HCT116 (cell line): ENCODE measurements at regions not wholly inside any gene's neighbourhood (a gene's known extent, or its start where the extent isn't known, plus 50 kb on each side); places are given as distances from the start of the nearest gene placed in this dataset.

Experiments used
- ATAC-seq: fragments of 200-7000 bp; cut with Tn5 transposase; 2 replicates; pipeline ENCODE4 v1.9.1; 2020; ENCODE audit warnings: mild to moderate bottlenecking, moderate library complexity
- BruUV-seq: library from RNA; stranded (reverse); fragments of 400-500 nt; replicated peaks from 2 replicates; lab custom pipeline; 2021; lab: Mats Ljungman, UMichigan
- CTCF ChIA-PET: fragments of 300-600 bp; sonication (Branson Sonifier 250); formaldehyde crosslinking; loops from one replicate; lab custom pipeline; 2021; ENCODE audit warnings: antibody characterized with exemption; lab: Charles Lee
- POLR2A ChIA-PET: fragments of 300-600, 350-600 bp; sonication (Branson Sonifier 250); formaldehyde crosslinking; loops from one replicate; lab custom pipeline; 2021; ENCODE audit warnings: antibody characterized with exemption; lab: Charles Lee
- RAD21 ChIA-PET, 2 experiments: fragments of 300-600 bp; sonication (Branson Sonifier 250); formaldehyde crosslinking; loops; one replicate each; lab custom pipeline; 2023; ENCODE audit warnings: low total read pairs in 2 of 2; ENCODE audit not compliant: uncharacterized antibody in 2 of 2, unreplicated experiment in 2 of 2, low non-redundant PET in 1 of 2; lab: Charles Lee
- DNase-seq: peaks from one replicate; pipeline ENCODE4 v3.0.0-alpha.2; 2010; ENCODE audit warnings: low read depth, low spot score
- H2AFZ ChIP-seq: fragments of 200-600 bp; shearing (Covaris generic), sonication (generic); 2 replicates; pipeline ENCODE4 v1.6.1; 2017; ENCODE audit warnings: low read depth, mixed run types, mixed read lengths, antibody characterized with exemption, low read length; ENCODE audit not compliant: poor library complexity, severe bottlenecking
- H3K27ac ChIP-seq: 2 replicates; pipeline ENCODE4 v1.5.1; 2012; ENCODE audit warnings: low read depth, low read length
- H3K27me3 ChIP-seq: fragments of 200-600 bp; sonication (generic); 2 replicates; pipeline ENCODE4 v1.6.1; 2016; ENCODE audit warnings: mixed run types, low read length, mixed read lengths; ENCODE audit not compliant: insufficient read depth
- H3K36me3 ChIP-seq, 2 experiments: fragments of 200-500 bp in 1 of 2; fragments of 200-600 bp in 1 of 2; sonication (Bioruptor generic) in 1 of 2; sonication (generic) in 1 of 2; 2 replicates each; pipeline versions ENCODE4 v1.5.1 to v1.6.1; 2014 to 2016; ENCODE audit warnings: low read length in 2 of 2, inconsistent platforms in 1 of 2, mixed read lengths in 1 of 2, mixed run types in 1 of 2; ENCODE audit not compliant: insufficient read depth in 2 of 2, control insufficient read depth in 1 of 2
- H3K4me1 ChIP-seq, 2 experiments: fragments of 200-600 bp in 1 of 2; sonication (generic) in 1 of 2; 2 replicates each; pipeline versions ENCODE4 v1.5.1 to v1.6.1; 2012 to 2017; ENCODE audit warnings: low read length in 2 of 2, inconsistent platforms in 1 of 2, mild to moderate bottlenecking in 1 of 2, mixed read lengths in 1 of 2, mixed run types in 1 of 2, moderate library complexity in 1 of 2; ENCODE audit not compliant: insufficient read depth in 2 of 2, control insufficient read depth in 1 of 2
- H3K4me2 ChIP-seq: fragments of 200-600 bp; sonication (generic); 2 replicates; pipeline ENCODE4 v1.6.1; 2017; ENCODE audit warnings: mixed run types, low read length, mixed read lengths
- H3K4me3 ChIP-seq, 2 experiments: fragments of 200-600 bp in 1 of 2; sonication (generic) in 1 of 2; replicated peaks in 1 of 2; 2 replicates each; pipeline ENCODE4 v1.5.1; 2011 to 2016; ENCODE audit warnings: low read length in 2 of 2, control low read depth in 1 of 2, low read depth in 1 of 2, mild to moderate bottlenecking in 1 of 2, mixed read lengths in 1 of 2, mixed run types in 1 of 2
- H3K79me2 ChIP-seq: fragments of 200-600 bp; sonication (generic); 2 replicates; pipeline ENCODE4 v1.6.1; 2017; ENCODE audit warnings: mild to moderate bottlenecking, mixed run types, low read length, moderate library complexity, mixed read lengths; ENCODE audit not compliant: insufficient read depth
- H3K9ac ChIP-seq: fragments of 200-600 bp; sonication (generic); 2 replicates; pipeline ENCODE4 v1.6.1; 2016; ENCODE audit warnings: low read length, mixed read lengths
- H3K9me2 ChIP-seq: fragments of 200-600 bp; sonication (generic), shearing (Covaris generic); 2 replicates; pipeline ENCODE4 v1.6.1; 2017; ENCODE audit warnings: mixed run types, mild to moderate bottlenecking, moderate library complexity; ENCODE audit not compliant: insufficient read depth
- H3K9me3 ChIP-seq, 2 experiments: fragments of 200-500 bp in 1 of 2; fragments of 200-600 bp in 1 of 2; sonication (Bioruptor generic) in 1 of 2; sonication (generic) in 1 of 2; 2 replicates each; pipeline ENCODE4 v1.6.1; 2014 to 2017; ENCODE audit warnings: low read length in 2 of 2, mixed read lengths in 2 of 2, inconsistent platforms in 1 of 2, low read depth in 1 of 2, mild to moderate bottlenecking in 1 of 2, mixed run types in 1 of 2, moderate library complexity in 1 of 2; ENCODE audit not compliant: control insufficient read depth in 1 of 2, insufficient read depth in 1 of 2
- H4K20me1 ChIP-seq: fragments of 200-600 bp; sonication (generic), shearing (Covaris generic); 2 replicates; pipeline ENCODE4 v1.6.1; 2017; ENCODE audit warnings: mixed run types, mild to moderate bottlenecking, moderate library complexity; ENCODE audit not compliant: insufficient read depth
- CBX3 ChIP-seq: IDR thresholded peaks from 2 replicates; pipeline ENCODE4 v1.6.1; 2012; ENCODE audit warnings: low read depth
- ELF1 ChIP-seq: IDR thresholded peaks from 2 replicates; pipeline ENCODE4 v1.6.1; 2012; ENCODE audit warnings: low read depth, borderline replicate concordance
- EZH2phosphoT487 ChIP-seq: fragments of 200-600 bp; IDR thresholded peaks from 2 replicates; pipeline ENCODE4 v1.6.1; 2018; ENCODE audit warnings: antibody characterized with exemption, borderline replicate concordance
- JUND ChIP-seq: IDR thresholded peaks from 2 replicates; pipeline ENCODE4 v1.6.1; 2012
- POLR2A ChIP-seq: IDR thresholded peaks from 2 replicates; pipeline ENCODE4 v1.7.0; 2011; ENCODE audit warnings: borderline replicate concordance; ENCODE audit not compliant: insufficient read depth, insufficient read length; ENCODE audit errors: extremely low read depth
- POLR2AphosphoS5 ChIP-seq: IDR thresholded peaks from 2 replicates; pipeline ENCODE4 v1.6.1; 2011; ENCODE audit warnings: mild to moderate bottlenecking, low read depth, low read length, moderate library complexity
- RAD21 ChIP-seq: IDR thresholded peaks from 2 replicates; pipeline ENCODE4 v1.6.1; 2012; ENCODE audit warnings: low read depth, mild to moderate bottlenecking
- REST ChIP-seq: IDR thresholded peaks from 2 replicates; pipeline ENCODE4 v1.6.1; 2012; ENCODE audit warnings: low read depth
- SIN3A ChIP-seq: IDR thresholded peaks from 2 replicates; pipeline ENCODE4 v1.6.1; 2012; ENCODE audit warnings: low read depth
- SRF ChIP-seq: IDR thresholded peaks from 2 replicates; pipeline ENCODE4 v1.6.1; 2012; ENCODE audit warnings: low read depth
- ZFX ChIP-seq: fragments of 450-650 bp; IDR thresholded peaks from 2 replicates; pipeline ENCODE4 v1.6.1; 2017
- ZNF274 ChIP-seq: fragments of 200-500 bp; sonication (Bioruptor generic); IDR thresholded peaks from 2 replicates; pipeline ENCODE4 v1.6.1; 2014; ENCODE audit warnings: mild to moderate bottlenecking, low read depth, low read length, inconsistent platforms
- intact Hi-C: fragments of 100-400 bp; cut with micrococcal nuclease; formaldehyde crosslinking; loops from 2 replicates; pipeline ENCODE4 v1.10.0; 2022
- TF ChIP-seq, protein P1 (sequence below), 3 experiments: fragments of 200-600 bp in 1 of 3; sonication (generic) in 1 of 3; IDR thresholded peaks in 2 of 3; conservative IDR thresholded peaks in 1 of 3; 2 replicates each; pipeline ENCODE4 v1.5.1; 2012 to 2017; ENCODE audit warnings: low read depth in 2 of 3, low read length in 2 of 3, antibody characterized with exemption in 1 of 3, borderline replicate concordance in 1 of 3, control low read depth in 1 of 3, mild to moderate bottlenecking in 1 of 3, mixed read lengths in 1 of 3, mixed run types in 1 of 3, moderate library complexity in 1 of 3; ENCODE audit not compliant: insufficient read depth in 1 of 3
- TF ChIP-seq, protein P2 (sequence below): IDR thresholded peaks from 2 replicates; pipeline ENCODE4 v1.6.1; 2012

- no peak overlapping the region for H3K27ac ChIP-seq
- H3K27me3 ChIP-seq = no peaks in the 10 kb centered on the region
- TF ChIP-seq ZFX (no peak), SRF (no peak), ELF1 (no peak), ZNF274 (no peak), CBX3 (no peak), POLR2A (no peak), POLR2AphosphoS5 (no peak), EZH2phosphoT487 (no peak), RAD21 (no peak), REST (no peak), JUND (no peak), SIN3A (no peak)
- TF ChIP-seq, protein P1, sequence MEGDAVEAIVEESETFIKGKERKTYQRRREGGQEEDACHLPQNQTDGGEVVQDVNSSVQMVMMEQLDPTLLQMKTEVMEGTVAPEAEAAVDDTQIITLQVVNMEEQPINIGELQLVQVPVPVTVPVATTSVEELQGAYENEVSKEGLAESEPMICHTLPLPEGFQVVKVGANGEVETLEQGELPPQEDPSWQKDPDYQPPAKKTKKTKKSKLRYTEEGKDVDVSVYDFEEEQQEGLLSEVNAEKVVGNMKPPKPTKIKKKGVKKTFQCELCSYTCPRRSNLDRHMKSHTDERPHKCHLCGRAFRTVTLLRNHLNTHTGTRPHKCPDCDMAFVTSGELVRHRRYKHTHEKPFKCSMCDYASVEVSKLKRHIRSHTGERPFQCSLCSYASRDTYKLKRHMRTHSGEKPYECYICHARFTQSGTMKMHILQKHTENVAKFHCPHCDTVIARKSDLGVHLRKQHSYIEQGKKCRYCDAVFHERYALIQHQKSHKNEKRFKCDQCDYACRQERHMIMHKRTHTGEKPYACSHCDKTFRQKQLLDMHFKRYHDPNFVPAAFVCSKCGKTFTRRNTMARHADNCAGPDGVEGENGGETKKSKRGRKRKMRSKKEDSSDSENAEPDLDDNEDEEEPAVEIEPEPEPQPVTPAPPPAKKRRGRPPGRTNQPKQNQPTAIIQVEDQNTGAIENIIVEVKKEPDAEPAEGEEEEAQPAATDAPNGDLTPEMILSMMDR (IDR thresholded peaks at IDR 0.05 in 2 of 3, conservative IDR thresholded peaks at IDR 0.05 in 1 of 3; ENCODE audit: borderline replicate concordance in 1 of 3, insufficient read depth in 1 of 3, low read depth in 2 of 3, low read length in 2 of 3) = no peak
- TF ChIP-seq, protein P2, sequence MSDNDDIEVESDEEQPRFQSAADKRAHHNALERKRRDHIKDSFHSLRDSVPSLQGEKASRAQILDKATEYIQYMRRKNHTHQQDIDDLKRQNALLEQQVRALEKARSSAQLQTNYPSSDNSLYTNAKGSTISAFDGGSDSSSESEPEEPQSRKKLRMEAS = no peak
- ChIA-PET RAD21 (no interaction called here), CTCF (no interaction called here), POLR2A (no interaction called here)
- H3K36me3 ChIP-seq = no peaks in the 10 kb centered on the region
- H3K79me2 ChIP-seq = no peaks in the 10 kb centered on the region
- no peak overlapping the region for H3K4me3 ChIP-seq
- H3K9me2 ChIP-seq = no peaks in the 10 kb centered on the region
- H3K4me1 ChIP-seq = no peaks in the 10 kb centered on the region
- H3K9ac ChIP-seq = no peak overlapping the region
- no peaks in the 10 kb centered on the region for H3K9me3 ChIP-seq
- no peak overlapping the region for H2AFZ ChIP-seq
- ATAC-seq (no peak), DNase-seq (no peak)
- H4K20me1 ChIP-seq = no peaks in the 10 kb centered on the region
- BruUV-seq = no TSS peak
- no peak overlapping the region for H3K4me2 ChIP-seq
- intact Hi-C loops = no loop called here
Observed at GRCh38 chr5:71914281-71914680, 193.0 kb upstream of the MAP1B start.
